K562 (cell line): ENCODE measurements at regions not wholly inside any gene's neighbourhood (a gene's known extent, or its start where the extent isn't known, plus 50 kb on each side); places are given as distances from the start of the nearest gene placed in this dataset.

Experiments used
- ARHGAP35 ChIP-seq: fragments of 450-650 bp; IDR thresholded peaks from 2 replicates; pipeline ENCODE4 v1.6.1; 2018; ENCODE audit not compliant: partially characterized antibody
- CHD2 ChIP-seq: IDR thresholded peaks from 2 replicates; pipeline ENCODE4 v1.6.1; 2011; ENCODE audit warnings: low read depth, low read length
- FOXP4 ChIP-seq: sonication (generic); formaldehyde crosslinking; IDR thresholded peaks from 2 replicates; pipeline ENCODE4 v1.8.0; 2022; ENCODE audit warnings: mild to moderate bottlenecking, missing genetic modification reagents, borderline replicate concordance
- FUS ChIP-seq: fragments of 200-400 bp; formaldehyde crosslinking; optimal IDR thresholded peaks from 2 replicates; pipeline ENCODE3; 2017; ENCODE audit warnings: low read depth, low read length
- GABPB1 ChIP-seq: sonication (generic); formaldehyde crosslinking; IDR thresholded peaks from 2 replicates; pipeline ENCODE4 v1.8.0; 2022; ENCODE audit warnings: mild to moderate bottlenecking, missing genetic modification reagents
- RCOR1 ChIP-seq, 2 experiments: IDR thresholded peaks; 2 replicates each; pipeline ENCODE4 v1.6.1; 2012; ENCODE audit warnings: low read depth in 2 of 2, low read length in 2 of 2, borderline replicate concordance in 1 of 2, improper control_type of control experiment in 1 of 2
- ZMIZ1 ChIP-seq, 2 experiments: fragments of 150-350 bp in 1 of 2; IDR thresholded peaks; 2 replicates each; pipeline ENCODE4 v1.6.1; 2012 to 2016; ENCODE audit warnings: low read depth in 2 of 2, low read length in 2 of 2, mild to moderate bottlenecking in 1 of 2, moderate library complexity in 1 of 2
- ZNF436 ChIP-seq: fragments of 250-450, 450-650 bp; sonication (Bioruptor Pico); formaldehyde crosslinking; IDR thresholded peaks from 2 replicates; pipeline ENCODE4 v1.7.0; 2020; ENCODE audit warnings: mild to moderate bottlenecking
- ZNF639 ChIP-seq, 2 experiments: fragments of 200-800 bp in 1 of 2; sonication (Bioruptor generic) in 1 of 2; sonication (generic) in 1 of 2; formaldehyde crosslinking in 1 of 2; IDR thresholded peaks in 1 of 2; conservative IDR thresholded peaks in 1 of 2; 2 replicates each; pipeline versions ENCODE4 v1.5.0 to v1.6.1; 2016 to 2020; ENCODE audit warnings: missing compliant biosample characterization in 1 of 2, missing genetic modification characterization in 1 of 2, missing genetic modification reagents in 1 of 2
- TF ChIP-seq, protein P1 (sequence below): sonication (generic); formaldehyde crosslinking; IDR thresholded peaks from 2 replicates; pipeline ENCODE4 v1.8.0; 2022; ENCODE audit warnings: mild to moderate bottlenecking, missing genetic modification reagents

DNA sequence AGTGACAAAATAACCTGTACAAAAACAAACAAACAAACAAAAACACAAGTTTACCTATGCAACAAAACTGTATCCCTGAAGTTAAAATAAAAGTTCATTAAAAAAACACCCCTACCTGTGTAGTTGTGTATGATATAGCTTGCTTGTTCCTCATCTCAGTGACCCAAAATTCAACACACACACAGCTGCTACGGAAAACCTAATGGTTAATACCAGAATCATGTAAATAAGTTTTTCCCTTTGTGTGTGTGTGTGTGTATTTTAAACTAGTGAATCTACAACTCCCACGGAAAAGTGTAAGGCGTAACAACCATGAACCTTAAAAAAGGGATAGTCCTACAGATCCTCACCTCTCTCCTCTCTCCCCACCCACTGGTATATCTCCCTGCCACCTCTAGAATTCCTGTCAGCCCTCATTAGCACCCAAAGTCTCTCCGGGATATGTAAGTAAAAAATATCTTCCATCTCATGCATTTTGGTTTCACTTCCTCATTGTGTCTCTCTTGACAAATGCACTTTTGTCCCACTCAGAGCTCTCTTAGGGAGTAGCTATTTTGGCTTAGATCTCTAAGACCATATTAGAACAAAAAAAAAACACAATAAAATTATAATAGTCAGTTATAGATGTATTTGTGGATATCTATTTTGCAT lies 2236.5 kb downstream of the PCDH9 start (continued):
- TF ChIP-seq FOXP4 (CRISPR knock-in tag) = no peak
- TF ChIP-seq FUS = no peak
- no peak for TF ChIP-seq ZNF436 (CRISPR knock-in tag)
- TF ChIP-seq GABPB1 (CRISPR knock-in tag) = no peak
- TF ChIP-seq CHD2 = no peak
- no peak for TF ChIP-seq ZNF639 (CRISPR knock-in tag; conservative IDR thresholded peaks at IDR 0.05 in 1 of 2, IDR thresholded peaks at IDR 0.05 in 1 of 2)
- TF ChIP-seq ZMIZ1 (IDR thresholded peaks at IDR 0.05; ENCODE audit: low read depth in 2 of 2, low read length in 2 of 2) = no peak
- TF ChIP-seq ARHGAP35 = no peak
- TF ChIP-seq RCOR1 (IDR thresholded peaks at IDR 0.05; ENCODE audit: borderline replicate concordance in 1 of 2, low read depth in 2 of 2, low read length in 2 of 2) = no peak
- TF ChIP-seq, protein P1, sequence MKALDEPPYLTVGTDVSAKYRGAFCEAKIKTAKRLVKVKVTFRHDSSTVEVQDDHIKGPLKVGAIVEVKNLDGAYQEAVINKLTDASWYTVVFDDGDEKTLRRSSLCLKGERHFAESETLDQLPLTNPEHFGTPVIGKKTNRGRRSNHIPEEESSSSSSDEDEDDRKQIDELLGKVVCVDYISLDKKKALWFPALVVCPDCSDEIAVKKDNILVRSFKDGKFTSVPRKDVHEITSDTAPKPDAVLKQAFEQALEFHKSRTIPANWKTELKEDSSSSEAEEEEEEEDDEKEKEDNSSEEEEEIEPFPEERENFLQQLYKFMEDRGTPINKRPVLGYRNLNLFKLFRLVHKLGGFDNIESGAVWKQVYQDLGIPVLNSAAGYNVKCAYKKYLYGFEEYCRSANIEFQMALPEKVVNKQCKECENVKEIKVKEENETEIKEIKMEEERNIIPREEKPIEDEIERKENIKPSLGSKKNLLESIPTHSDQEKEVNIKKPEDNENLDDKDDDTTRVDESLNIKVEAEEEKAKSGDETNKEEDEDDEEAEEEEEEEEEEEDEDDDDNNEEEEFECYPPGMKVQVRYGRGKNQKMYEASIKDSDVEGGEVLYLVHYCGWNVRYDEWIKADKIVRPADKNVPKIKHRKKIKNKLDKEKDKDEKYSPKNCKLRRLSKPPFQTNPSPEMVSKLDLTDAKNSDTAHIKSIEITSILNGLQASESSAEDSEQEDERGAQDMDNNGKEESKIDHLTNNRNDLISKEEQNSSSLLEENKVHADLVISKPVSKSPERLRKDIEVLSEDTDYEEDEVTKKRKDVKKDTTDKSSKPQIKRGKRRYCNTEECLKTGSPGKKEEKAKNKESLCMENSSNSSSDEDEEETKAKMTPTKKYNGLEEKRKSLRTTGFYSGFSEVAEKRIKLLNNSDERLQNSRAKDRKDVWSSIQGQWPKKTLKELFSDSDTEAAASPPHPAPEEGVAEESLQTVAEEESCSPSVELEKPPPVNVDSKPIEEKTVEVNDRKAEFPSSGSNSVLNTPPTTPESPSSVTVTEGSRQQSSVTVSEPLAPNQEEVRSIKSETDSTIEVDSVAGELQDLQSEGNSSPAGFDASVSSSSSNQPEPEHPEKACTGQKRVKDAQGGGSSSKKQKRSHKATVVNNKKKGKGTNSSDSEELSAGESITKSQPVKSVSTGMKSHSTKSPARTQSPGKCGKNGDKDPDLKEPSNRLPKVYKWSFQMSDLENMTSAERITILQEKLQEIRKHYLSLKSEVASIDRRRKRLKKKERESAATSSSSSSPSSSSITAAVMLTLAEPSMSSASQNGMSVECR (CRISPR knock-in tag) = no peak
